GM18505 (cell line): ENCODE measurements at regions not wholly inside any gene's neighbourhood (a gene's known extent, or its start where the extent isn't known, plus 50 kb on each side); places are given as distances from the start of the nearest gene placed in this dataset.
A peak's percentile ranks its signal among the peaks of the same experiment; 100 is the strongest.

Experiments
- ATAC-seq: cut with Tn5 transposase; IDR thresholded peaks from one replicate; pipeline ENCODE4 v1.9.1; 2021; ENCODE audit not compliant: unreplicated experiment
- POLR2A ChIP-seq: IDR thresholded peaks from 4 replicates; pipeline ENCODE4 v1.6.1; 2011; ENCODE audit warnings: borderline replicate concordance; ENCODE audit not compliant: insufficient read depth, insufficient read length; ENCODE audit errors: extremely low read depth

- no peak for ATAC-seq
- TF ChIP-seq POLR2A: no peak
These were observed 600.9 kb downstream of the PLCL1 start for GRCh38 chr2:198405311-198405710.

DNA sequence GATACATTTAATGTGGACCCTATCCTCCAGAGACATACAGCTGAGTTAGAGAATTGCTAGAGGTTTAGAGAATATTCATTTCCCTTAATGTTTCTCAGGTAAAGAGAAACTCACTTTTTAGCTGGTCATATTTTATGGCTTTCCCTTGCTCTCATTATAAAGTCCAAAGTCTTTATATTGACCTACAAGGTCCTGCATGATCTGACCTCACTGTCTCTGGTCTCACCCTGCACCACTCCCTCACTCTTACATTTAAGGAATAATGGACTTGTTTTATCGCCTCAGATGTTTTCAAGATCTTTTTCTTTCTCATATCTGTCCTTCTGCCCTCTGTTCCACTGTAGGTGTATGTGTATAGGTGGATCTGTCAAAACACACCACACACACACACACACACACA, 597.3 kb downstream of the PLCL1 start:
- no peak for ATAC-seq
- no peak for TF ChIP-seq POLR2A

DNA sequence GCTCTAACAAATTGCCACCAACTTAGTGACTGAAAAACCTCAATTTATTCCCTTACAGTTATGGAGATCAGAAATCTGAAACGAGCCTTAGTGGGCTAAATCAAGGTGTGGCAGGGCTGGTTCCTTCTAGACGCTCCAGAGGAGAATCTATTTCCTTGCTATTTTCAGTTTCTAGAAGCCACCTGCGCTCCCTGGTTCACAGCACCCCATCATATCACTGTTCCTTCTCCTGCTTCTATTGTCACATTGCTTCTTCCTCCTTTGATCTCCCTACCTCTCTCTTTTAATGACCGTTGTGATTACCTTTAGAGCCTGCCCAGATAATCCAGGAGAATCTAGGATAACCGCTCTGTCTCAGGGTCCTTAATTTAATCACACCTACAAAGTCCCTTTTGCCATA, 596.6 kb downstream of the PLCL1 start:
- no peak for TF ChIP-seq POLR2A
- no peak for ATAC-seq

DNA sequence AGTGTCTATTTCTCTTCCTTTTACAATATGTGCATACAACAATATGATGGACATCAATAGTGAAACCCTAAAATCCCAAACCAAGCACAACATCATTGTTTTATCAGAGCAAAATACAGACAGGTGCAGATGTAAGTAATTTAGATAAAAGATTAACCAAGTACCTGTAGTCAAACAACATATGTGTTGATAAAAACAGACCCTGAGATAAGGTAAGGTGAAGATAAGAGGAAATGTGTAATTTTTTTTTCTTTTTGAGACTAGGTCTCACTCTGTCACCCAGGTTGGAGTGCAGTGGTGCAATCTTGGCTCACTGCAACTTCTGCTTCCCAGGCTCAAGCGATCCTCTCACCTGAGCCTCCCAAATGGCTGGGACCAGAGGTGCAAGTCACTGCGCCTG, 589.8 kb downstream of the PLCL1 start:
- no peak for TF ChIP-seq POLR2A
- no peak for ATAC-seq

DNA sequence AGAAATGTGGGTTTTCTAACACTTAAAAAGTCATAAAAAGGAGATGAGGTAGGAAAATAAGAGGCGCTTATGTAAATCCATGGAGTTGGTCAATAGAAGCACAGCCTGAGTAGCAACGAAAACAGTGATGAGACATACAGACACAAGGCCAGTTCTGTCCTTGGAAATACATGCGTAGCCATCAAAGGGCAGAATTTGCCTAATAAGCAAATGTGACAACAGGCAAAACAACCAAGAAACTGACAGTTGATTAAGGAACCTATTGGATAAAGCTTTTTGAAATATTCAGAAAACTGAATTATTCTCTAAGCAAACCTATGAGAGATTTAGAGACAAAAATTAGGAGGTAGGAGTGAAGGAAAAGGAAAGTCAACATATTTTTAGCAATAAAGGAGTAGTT, 586.3 kb downstream of the PLCL1 start:
- no peak for TF ChIP-seq POLR2A
- ATAC-seq: no peak

DNA sequence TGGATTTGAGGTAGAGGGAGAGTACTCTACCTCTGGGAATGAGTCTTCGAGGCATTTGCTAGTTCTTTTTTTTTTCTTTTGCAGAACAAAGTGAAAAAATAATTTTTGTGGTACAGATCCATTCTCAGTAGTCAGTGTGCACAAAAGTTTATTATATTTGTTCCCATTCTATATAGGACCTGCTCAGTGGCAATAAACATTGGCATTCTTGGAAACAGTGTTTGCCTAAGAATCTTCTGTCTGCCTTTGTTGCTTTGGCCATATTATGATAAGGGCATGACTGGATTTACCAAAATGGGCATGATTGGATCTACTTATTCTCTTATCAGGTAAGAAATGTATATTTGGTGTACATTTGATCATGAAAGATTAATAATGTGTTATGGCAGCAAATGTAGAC, 583.3 kb downstream of the PLCL1 start:
- TF ChIP-seq POLR2A: no peak
- ATAC-seq: no peak

- no peak for ATAC-seq
- no peak for TF ChIP-seq POLR2A
These were observed 581.5 kb downstream of the PLCL1 start for GRCh38 chr2:198385856-198386255.

GRCh38 chr2:198385326-198385725, 580.9 kb downstream of the PLCL1 start:
- ATAC-seq: no peak
- no peak for TF ChIP-seq POLR2A

GRCh38 chr2:198383392-198383791, 579.0 kb downstream of the PLCL1 start:
- ATAC-seq: no peak
- TF ChIP-seq POLR2A: no peak

GRCh38 chr2:198382811-198383210, 578.4 kb downstream of the PLCL1 start:
- TF ChIP-seq POLR2A: no peak

GRCh38 chr2:198376677-198377076, 572.3 kb downstream of the PLCL1 start:
- no peak for ATAC-seq
- no peak for TF ChIP-seq POLR2A

More at GRCh38 chr2:198382811-198383210, 578.4 kb downstream of the PLCL1 start:
- no peak for ATAC-seq

DNA sequence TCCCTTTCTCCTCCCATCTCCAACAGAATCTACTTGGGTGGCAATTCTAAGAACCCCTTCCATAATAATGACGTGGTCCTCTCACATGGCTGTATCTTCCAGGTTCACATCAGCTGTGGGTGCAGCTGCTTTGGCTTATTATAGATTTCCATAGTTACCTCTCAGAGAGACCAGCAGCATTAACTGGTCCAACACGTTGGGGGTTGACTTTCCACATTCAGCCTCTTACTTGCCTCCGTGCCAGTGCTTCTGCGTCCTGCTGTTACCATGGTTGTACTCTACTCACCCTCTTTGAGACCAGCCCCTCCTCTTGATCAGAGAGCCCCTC, 570.7 kb downstream of the PLCL1 start:
- ATAC-seq: no peak
- no peak for TF ChIP-seq POLR2A

DNA sequence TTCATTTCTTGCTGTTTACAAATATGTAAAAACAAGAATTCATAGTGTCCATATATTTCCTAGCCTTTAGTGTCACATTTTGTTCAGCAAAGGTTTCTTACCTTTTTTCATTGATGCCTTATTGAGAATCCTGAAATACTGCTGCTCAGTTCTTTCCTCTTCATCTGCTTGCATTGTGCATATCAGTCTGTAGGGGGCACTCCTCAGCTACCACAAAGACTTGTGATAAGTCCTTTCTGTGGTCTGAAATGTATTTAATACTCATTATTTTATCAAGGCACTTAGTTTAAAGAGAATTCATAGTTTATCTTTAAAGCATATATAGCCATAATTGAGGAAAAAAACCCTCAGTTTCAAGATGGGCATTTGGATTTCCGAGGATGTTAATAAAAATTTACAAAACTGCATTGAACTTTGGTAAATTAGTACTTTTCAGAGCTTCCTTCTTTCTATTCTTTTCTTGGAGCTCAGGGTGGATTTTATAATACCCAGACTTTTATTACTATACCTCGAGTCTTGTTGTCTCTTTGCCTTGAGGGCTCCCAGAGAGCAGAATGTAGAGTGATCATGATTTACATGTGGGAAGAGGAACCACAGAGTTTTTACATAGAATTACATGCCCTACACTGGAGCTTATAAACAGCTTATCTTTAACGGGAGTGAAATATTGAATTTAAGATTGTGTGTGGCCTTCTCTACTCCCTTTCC, 570.1 kb downstream of the PLCL1 start:
- no peak for ATAC-seq
- TF ChIP-seq POLR2A: no peak

DNA sequence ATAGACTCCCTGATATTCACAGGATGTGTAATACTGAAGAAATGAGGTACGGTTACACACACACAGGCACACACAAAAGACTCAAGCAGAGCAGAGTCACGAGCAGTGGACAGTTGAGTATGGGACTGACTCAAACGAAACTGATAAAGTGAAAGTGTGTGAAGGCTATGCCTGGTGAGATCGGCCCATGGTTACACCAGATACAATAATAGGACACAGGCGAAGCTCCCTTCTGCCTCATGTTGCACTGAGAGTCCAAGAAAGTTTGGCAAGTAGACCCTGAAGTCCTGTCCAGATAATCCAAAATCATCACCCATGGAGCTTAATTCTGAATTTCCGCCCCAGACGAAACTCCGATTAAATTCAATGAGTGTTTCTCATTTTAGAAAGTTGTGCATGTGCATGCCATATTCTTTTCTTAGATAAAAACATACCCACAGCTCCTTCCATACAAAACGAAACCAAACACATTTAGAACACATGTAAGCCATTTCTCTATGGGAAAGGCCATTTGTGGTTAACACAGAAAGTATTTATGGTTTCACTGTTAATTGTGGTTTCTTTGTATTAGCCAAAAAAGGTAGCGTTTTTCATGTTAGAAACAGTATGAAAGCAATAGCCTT, 567.6 kb downstream of the PLCL1 start:
- TF ChIP-seq POLR2A: no peak
- peak; percentile 98 for ATAC-seq

GRCh38 chr2:198371329-198371728, 566.9 kb downstream of the PLCL1 start:
- no peak for TF ChIP-seq POLR2A
- no peak for ATAC-seq

DNA sequence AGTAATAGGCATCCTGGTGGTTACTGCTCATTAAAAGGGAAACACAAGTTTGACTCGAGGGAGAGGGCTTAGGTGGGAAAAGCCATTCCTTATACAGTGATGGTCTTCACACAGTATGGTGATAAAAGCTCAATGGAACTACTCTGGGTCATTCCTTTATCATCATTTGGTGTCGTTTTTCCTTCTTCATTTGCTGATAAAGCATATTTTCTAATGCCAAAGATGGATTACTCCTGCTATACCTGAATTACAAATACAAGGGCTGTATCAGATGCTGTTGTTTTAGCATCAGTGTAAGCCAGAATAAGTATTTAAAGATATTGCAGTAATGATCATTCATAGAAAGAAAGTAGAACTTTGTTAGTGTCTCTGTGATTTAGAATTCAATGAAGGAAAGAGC, 563.7 kb downstream of the PLCL1 start:
- no peak for TF ChIP-seq POLR2A
- ATAC-seq: no peak

GRCh38 chr2:198362740-198363139, 558.3 kb downstream of the PLCL1 start:
- TF ChIP-seq POLR2A: no peak
- no peak for ATAC-seq
